SJCRH30 (cell line): ENCODE measurements at regions not wholly inside any gene's neighbourhood (a gene's known extent, or its start where the extent isn't known, plus 50 kb on each side); places are given as distances from the start of the nearest gene placed in this dataset.
A peak's percentile ranks its signal among the peaks of the same experiment; 100 is the strongest.

Experiments
- DNase-seq, 2 experiments: peaks; one replicate each; pipeline ENCODE4 v3.0.0-alpha.2; 2015 to 2020
- H3K27ac ChIP-seq: fragments of 250-450 bp; sonication (Bioruptor Pico); 2 replicates; pipeline ENCODE4 v1.5.1; 2020; ENCODE audit warnings: mild to moderate bottlenecking, moderate library complexity
- H3K27me3 ChIP-seq: fragments of 250-450 bp; sonication (Bioruptor Pico); 2 replicates; pipeline ENCODE4 v1.5.1; 2020; ENCODE audit warnings: mild to moderate bottlenecking, moderate library complexity
- H3K36me3 ChIP-seq: fragments of 250-450 bp; sonication (Bioruptor Pico); 2 replicates; pipeline ENCODE4 v1.5.1; 2020; ENCODE audit warnings: mild to moderate bottlenecking, moderate library complexity
- H3K4me1 ChIP-seq: fragments of 250-450 bp; sonication (Bioruptor Pico); 2 replicates; pipeline ENCODE4 v1.5.1; 2020; ENCODE audit warnings: mild to moderate bottlenecking, moderate library complexity
- H3K4me3 ChIP-seq: fragments of 250-450 bp; sonication (Bioruptor Pico); 2 replicates; pipeline ENCODE4 v1.5.1; 2020; ENCODE audit warnings: mild to moderate bottlenecking, moderate library complexity
- H3K9me3 ChIP-seq: fragments of 250-450 bp; sonication (Bioruptor Pico); replicated peaks from 2 replicates; pipeline ENCODE4 v1.5.1; 2020; ENCODE audit warnings: mild to moderate bottlenecking, moderate library complexity

DNA sequence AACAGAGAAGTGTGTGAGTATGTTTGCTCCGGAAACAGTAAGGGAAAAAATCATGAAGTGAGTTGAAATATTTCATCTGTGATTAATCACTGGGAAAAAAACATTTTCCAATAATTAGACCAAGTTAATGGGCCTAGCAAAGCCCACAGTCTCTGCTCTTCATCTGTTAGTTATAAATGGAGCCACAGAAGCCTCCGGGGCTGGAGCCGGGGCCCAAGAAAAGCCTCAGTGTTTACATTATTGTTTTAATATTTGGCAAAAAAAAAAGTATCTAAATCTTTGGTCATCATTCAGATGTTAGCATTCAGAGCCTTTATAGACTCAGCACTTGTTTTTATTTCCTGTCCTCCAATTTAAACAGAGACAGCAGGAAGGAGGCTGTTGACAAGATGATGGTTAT lies 115.0 kb downstream of the UBE2U start:
- Histone ChIP-seq H3K36me3 (no peaks in the 10 kb centered on the region), H3K4me3 (no peak overlapping the region), H3K4me1 (peaks cover 6% of the 10 kb centered on the region; the same call in 1 of the 2 replicates), H3K9me3 (no peaks in the 10 kb centered on the region), H3K27ac (no peak overlapping the region), H3K27me3 (0 out of 2 replicates have a peak, but pooled peaks cover 3% of the 10 kb centered on the region)
- DNase-seq = no peak

DNA sequence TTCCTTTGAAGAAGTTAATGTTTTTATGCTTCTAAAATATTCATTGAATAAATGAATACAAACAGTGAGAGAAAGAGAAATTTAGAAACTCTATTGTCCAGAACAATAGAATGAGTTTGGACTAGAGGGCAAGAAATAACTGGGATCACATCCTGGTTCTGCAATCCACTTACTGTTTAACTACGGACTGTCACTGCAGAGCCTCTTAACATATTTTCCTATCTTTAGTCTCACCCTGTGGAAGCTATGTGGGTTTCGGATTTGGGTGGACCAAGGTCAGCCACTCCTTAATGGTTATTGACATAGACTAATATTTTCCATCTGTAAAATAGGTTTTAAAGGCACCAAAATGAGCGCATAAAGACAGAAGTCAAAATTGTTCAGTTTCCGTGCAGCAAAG lies 116.6 kb downstream of the UBE2U start:
- H3K9me3 ChIP-seq = no peaks in the 10 kb centered on the region
- H3K4me3 ChIP-seq = no peak overlapping the region
- no peak overlapping the region for H3K27ac ChIP-seq
- H3K4me1 ChIP-seq = peaks cover 6% of the 10 kb centered on the region; the same call in 1 of the 2 replicates
- H3K36me3 ChIP-seq = no peaks in the 10 kb centered on the region
- no peak for DNase-seq
- 0 out of 2 replicates have a peak, but pooled peaks cover under 1% of the 10 kb centered on the region for H3K27me3 ChIP-seq

DNA sequence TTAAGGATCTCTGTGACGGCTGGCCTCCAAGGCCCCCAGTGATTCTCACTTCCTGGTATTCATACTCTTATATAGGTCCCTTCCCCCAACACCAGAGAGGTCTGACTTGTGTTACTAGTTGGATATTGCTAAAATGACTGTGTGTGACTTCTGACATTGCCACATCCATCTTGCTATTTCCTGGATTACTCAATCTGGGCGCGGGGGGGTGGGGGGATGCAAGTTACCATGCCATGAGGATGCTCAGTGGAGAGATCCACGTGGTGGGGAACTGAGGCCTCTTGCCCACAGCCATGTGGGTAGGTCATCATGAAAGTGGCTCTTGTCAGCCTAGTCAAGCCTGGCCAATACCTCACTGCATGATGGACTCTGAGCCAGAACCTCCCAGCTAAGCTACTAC lies 117.0 kb downstream of the UBE2U start:
- no peak overlapping the region for H3K27ac ChIP-seq

GRCh38 chr1:64320922-64321614 lies 117.6 kb downstream of the UBE2U start:
- peak; percentile 33 to 61 for DNase-seq
- H3K9me3 ChIP-seq = no peaks in the 10 kb centered on the region
- no peak overlapping the region for H3K4me3 ChIP-seq
- peaks cover 10% of the 10 kb centered on the region; the same call in 1 of the 2 replicates for H3K4me1 ChIP-seq
- no peak overlapping the region; the same call in 1 of the 2 replicates for H3K27ac ChIP-seq
- H3K36me3 ChIP-seq = no peaks in the 10 kb centered on the region
- H3K27me3 ChIP-seq = no peaks in the 10 kb centered on the region

More for the DNA sequence above, 117.0 kb downstream of the UBE2U start:
- Histone ChIP-seq H3K36me3 (no peaks in the 10 kb centered on the region), H3K4me3 (no peak overlapping the region), H3K9me3 (no peaks in the 10 kb centered on the region), H3K4me1 (peaks cover 6% of the 10 kb centered on the region; the same call in 1 of the 2 replicates), H3K27me3 (no peaks in the 10 kb centered on the region)
- no peak for DNase-seq

- DNase-seq = no peak
- no peaks in the 10 kb centered on the region for H3K27me3 ChIP-seq
- no peaks in the 10 kb centered on the region for H3K36me3 ChIP-seq
- peaks cover 11% of the 10 kb centered on the region; the same call in 1 of the 2 replicates for H3K4me1 ChIP-seq
- H3K9me3 ChIP-seq = no peaks in the 10 kb centered on the region
- H3K27ac ChIP-seq = no peak overlapping the region
- no peak overlapping the region for H3K4me3 ChIP-seq
These were observed 119.6 kb downstream of the UBE2U start for GRCh38 chr1:64323054-64323453.

GRCh38 chr1:64323882-64324281 lies 120.5 kb downstream of the UBE2U start:
- Histone ChIP-seq H3K27ac (no peak overlapping the region), H3K9me3 (no peaks in the 10 kb centered on the region), H3K27me3 (no peaks in the 10 kb centered on the region), H3K36me3 (no peaks in the 10 kb centered on the region), H3K4me3 (no peak overlapping the region), H3K4me1 (peaks cover 11% of the 10 kb centered on the region; the same call in 1 of the 2 replicates)
- DNase-seq = no peak

- peak in 1 of 2 experiments; percentile 22 for DNase-seq
- Histone ChIP-seq H3K36me3 (no peaks in the 10 kb centered on the region), H3K27ac (no peak overlapping the region), H3K9me3 (no peaks in the 10 kb centered on the region), H3K4me3 (no peak overlapping the region), H3K4me1 (peaks cover 8% of the 10 kb centered on the region; the same call in 1 of the 2 replicates), H3K27me3 (no peaks in the 10 kb centered on the region)
These were observed 122.4 kb downstream of the UBE2U start for GRCh38 chr1:64325856-64326255.

GRCh38 chr1:64327119-64327518 lies 123.7 kb downstream of the UBE2U start:
- Histone ChIP-seq H3K4me1 (peaks cover 5% of the 10 kb centered on the region; the same call in 1 of the 2 replicates), H3K4me3 (no peak overlapping the region), H3K36me3 (no peaks in the 10 kb centered on the region), H3K27ac (no peak overlapping the region), H3K27me3 (no peaks in the 10 kb centered on the region), H3K9me3 (no peaks in the 10 kb centered on the region)
- no peak for DNase-seq

DNA sequence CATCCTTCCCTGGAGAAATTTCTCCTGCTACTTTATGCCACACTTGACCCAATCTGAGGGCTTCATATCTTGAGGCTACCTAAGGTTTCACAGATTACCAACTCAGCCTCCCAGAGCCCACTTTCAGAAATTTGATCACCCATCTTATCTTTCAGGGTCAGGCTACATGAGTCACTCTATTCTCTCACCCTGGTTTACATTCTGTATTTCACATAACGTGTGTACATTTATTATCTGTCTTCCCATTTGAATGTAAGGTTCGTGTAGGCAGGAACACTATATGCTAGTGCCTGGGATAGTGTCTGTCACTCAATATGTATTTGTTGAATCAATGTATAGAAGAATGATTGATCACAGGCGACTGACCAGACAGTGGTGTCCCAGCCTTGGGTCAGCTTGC lies 124.8 kb downstream of the UBE2U start:
- DNase-seq = no peak
- Histone ChIP-seq H3K4me3 (no peak overlapping the region), H3K27me3 (no peaks in the 10 kb centered on the region), H3K36me3 (no peaks in the 10 kb centered on the region), H3K4me1 (peaks cover 5% of the 10 kb centered on the region; the same call in 1 of the 2 replicates), H3K27ac (no peak overlapping the region), H3K9me3 (no peaks in the 10 kb centered on the region)

DNA sequence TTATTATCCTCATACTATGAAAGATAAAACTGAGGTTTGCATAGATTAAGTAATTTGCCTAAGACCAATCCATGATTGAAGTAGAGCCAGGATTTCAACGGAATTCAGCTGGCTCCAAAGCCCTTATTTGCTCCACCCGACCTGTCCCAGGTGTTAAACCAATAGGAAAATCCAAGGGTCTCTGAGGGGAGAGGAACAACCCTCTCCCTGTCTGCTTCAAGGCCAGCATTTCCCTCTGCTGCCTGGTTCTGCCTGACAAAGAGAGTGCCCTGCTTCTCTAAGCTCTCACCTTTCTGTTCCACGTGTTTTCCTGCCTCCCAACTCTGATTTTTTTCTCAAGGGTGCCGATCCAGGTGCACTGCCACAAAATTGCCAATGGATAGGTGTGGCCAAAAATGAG lies 127.4 kb downstream of the UBE2U start:
- H3K27me3 ChIP-seq = no peaks in the 10 kb centered on the region
- no peaks in the 10 kb centered on the region for H3K9me3 ChIP-seq
- H3K4me3 ChIP-seq = no peak overlapping the region
- H3K4me1 ChIP-seq = peaks cover 3% of the 10 kb centered on the region; the same call in 1 of the 2 replicates
- DNase-seq = no peak
- no peak overlapping the region for H3K27ac ChIP-seq
- H3K36me3 ChIP-seq = no peaks in the 10 kb centered on the region

DNA sequence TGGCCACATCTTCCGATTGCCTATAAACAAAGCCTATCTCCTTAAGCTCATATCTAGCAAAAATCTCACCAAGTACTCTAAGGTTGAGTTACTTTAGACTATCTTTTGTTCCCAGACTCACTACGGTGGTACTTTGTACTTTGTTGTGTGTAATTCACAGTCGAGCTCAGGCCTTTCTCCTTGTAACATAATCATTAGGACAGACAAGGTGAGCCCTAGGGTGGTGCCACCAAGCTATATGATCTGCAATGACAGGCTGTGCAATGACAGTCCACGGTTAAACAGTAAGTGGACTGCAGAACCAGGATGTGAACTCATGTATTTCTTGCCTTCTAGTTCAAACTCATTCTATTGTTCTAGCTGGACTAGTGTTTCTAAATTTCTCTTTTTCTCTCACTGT lies 132.2 kb downstream of the UBE2U start:
- H3K4me1 ChIP-seq = peaks cover 23% of the 10 kb centered on the region
- no peaks in the 10 kb centered on the region for H3K9me3 ChIP-seq
- DNase-seq = no peak
- H3K27ac ChIP-seq = no peak overlapping the region
- no peaks in the 10 kb centered on the region for H3K27me3 ChIP-seq
- no peaks in the 10 kb centered on the region for H3K36me3 ChIP-seq
- H3K4me3 ChIP-seq = no peak overlapping the region

- H3K27ac ChIP-seq = peak overlapping the region; percentile 42
- peak; percentile 36 to 68 for DNase-seq
- no peak overlapping the region for H3K4me3 ChIP-seq
- peaks cover 23% of the 10 kb centered on the region for H3K4me1 ChIP-seq
- H3K36me3 ChIP-seq = no peaks in the 10 kb centered on the region
- no peaks in the 10 kb centered on the region for H3K27me3 ChIP-seq
- H3K9me3 ChIP-seq = no peaks in the 10 kb centered on the region
These were observed 132.5 kb upstream of the CACHD1 start for GRCh38 chr1:64337475-64337874.

GRCh38 chr1:64337926-64338325 lies 132.0 kb upstream of the CACHD1 start:
- Histone ChIP-seq H3K9me3 (no peaks in the 10 kb centered on the region), H3K36me3 (no peaks in the 10 kb centered on the region), H3K4me3 (no peak overlapping the region), H3K27me3 (no peaks in the 10 kb centered on the region), H3K27ac (peak overlapping the region; percentile 42), H3K4me1 (peaks cover 23% of the 10 kb centered on the region)
- peak in 1 of 2 experiments; percentile 13 for DNase-seq

DNA sequence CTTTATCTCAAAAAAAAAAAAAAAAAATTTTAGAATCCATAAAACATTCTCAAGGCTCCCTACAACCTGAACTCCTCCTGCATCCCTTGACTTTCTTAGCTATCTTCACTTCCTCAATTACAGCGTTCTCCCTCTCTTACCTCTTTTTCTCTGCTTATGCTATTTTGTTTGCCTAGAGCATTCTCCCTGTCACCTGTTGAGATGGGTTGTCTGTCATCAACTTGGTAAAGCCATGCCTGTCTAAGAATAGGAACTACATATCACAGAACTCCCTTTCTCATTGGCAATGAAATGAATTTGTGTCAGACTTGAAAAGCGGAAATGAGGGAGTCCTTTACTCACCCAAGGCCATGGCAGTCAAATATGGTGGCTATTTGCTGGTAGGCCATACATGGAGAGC lies 129.6 kb upstream of the CACHD1 start:
- Histone ChIP-seq H3K27me3 (no peaks in the 10 kb centered on the region), H3K36me3 (no peaks in the 10 kb centered on the region), H3K4me3 (no peak overlapping the region), H3K4me1 (peaks cover 31% of the 10 kb centered on the region), H3K9me3 (no peaks in the 10 kb centered on the region), H3K27ac (no peak overlapping the region)
- no peak for DNase-seq

- Histone ChIP-seq H3K4me3 (no peak overlapping the region), H3K36me3 (no peaks in the 10 kb centered on the region), H3K27me3 (no peaks in the 10 kb centered on the region), H3K9me3 (no peaks in the 10 kb centered on the region), H3K27ac (no peak overlapping the region), H3K4me1 (peaks cover 11% of the 10 kb centered on the region)
- peak; percentile 35 to 47 for DNase-seq
These were observed 126.7 kb upstream of the CACHD1 start for GRCh38 chr1:64343105-64343822.
